ENCODE measurements at regions not wholly inside any gene's neighbourhood (a gene's known extent, or its start where the extent isn't known, plus 50 kb on each side); places are given as distances from the start of the nearest gene placed in this dataset.
A peak's percentile ranks its signal among the peaks of the same experiment; 100 is the strongest.

DNA sequence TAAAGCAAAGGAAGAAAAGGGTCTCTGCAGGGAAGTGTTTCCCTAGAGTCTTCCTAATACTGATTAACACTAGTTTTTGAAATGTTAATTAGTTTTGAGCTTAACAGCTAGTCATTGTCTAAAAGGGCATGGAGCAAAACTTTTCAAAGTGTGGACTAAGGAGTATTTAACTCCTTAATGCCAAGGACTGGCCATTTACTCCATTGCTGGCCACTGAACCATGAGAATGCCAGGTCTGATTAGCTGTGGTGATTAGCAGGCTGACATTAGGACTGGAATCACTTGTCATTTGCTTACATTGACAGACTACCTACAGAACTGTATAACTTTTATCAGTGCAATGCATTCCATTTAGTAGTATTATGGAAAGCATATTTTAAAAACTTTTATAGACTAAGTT is 987.0 kb downstream of the NR2F1-AS1 start:
- no peak for DNase-seq

DNA sequence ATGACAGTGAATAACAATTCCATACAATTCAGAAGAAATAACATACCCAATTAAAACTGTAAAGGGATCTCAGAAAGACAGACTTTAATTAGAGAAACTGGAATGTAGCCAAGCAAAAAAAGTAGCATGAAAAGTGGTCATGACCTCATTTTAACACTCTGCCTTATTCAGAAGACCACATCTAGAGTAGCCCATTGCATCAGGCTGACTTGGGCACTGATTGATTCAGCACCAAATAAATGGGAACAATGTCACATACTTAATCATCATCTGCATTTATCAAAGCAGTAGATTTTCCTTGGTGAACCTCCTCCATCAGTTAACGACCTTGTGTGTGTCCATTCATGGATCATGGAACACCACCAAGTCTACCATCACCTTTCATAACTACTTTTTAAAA is 992.1 kb downstream of the NR2F1-AS1 start:
- DNase-seq, result no peak

DNA sequence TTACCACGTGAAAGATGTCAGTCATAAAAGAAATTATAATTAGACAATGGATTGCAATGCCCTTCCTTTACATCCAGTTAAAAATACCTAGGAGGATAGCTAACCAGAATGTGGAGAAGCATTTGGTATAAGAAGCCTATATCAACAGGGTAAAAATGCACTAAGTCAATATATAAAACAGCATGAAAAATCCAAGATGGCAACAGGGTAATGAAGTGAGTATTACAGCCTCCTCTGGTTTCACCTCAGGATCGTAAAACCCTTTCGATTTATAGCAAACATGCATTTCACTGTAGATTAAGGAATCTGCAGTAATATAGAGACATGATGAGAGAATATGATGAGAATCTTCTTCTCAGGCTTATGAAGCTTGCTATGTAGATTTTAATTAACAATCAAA is 999.3 kb downstream of the NR2F1-AS1 start:
- DNase-seq, result no peak

DNA sequence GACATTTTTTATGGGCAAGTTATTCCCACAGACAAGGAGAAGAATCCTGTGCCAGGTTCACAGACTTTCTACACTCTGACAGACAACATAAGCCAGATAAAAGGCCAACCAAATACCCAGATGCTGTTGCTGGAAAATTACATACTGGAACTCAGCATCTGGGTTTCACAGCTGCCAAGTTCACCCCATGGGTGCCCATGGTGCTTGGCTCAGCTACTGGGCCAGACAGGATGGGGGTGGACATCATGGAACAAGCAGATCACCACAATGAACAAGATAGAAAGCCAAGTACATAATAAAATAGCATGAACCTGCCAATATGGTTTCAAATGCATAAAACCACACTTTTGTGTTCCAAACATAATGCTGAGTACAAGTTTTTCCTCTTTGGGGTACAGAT is 999.8 kb downstream of the NR2F1-AS1 start:
- DNase-seq, result no peak

DNA sequence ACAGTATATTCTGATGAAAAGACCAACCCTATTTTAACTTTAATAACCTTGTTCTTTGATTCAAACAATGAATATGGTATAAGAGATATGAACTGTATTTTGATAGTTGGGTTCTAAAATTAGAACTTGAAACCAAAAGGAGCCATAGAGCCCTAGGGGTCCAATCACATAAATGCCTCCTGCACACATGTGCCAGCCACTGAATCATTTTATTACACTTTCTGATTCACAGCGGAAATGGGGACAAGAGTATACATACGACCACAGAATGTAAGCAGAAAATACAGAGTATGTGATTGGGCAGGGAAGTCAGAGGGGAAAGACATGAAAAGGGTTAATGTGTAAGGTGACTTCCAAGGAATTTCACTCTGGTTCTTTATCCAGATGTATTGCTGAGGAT is 1000.2 kb downstream of the NR2F1-AS1 start:
- no peak for DNase-seq

DNA sequence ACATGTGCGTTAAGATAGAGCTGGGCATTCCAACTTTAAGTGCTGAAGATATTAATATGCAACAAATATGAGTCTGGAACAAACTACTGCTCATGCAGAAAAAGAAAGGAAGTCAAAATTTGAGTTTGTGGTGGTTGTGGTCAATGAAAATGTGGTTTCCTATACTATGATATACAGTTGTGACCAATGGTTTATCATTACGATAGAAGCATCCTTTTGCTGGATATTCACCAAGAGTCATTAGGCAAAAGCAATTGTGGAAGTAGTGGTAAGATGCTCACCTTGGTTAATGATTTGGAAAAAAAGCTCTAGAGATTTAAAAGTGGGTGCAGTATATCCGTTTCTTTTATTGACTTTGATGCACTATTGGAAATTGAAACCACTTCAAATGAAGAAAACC is 1007.0 kb downstream of the NR2F1-AS1 start:
- peak; percentile 14 for DNase-seq

DNA sequence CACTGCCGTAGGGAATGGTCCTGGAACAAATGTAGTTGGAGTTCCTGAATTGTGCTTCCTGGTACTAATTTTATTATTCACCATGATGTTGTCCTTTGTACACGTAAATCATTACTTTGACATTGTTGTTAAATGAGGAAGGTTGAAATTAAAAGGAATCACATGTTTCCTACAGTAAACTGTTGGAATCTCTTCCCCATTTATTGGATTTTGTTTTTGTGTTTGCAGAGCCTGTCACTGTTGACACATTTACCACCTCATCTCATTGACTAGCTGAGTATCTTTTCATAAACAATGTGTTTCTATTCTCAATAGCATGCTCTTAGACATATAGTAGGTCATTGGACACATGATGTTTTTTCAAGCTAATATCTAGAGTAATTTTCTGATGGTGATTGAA is 1012.5 kb downstream of the NR2F1-AS1 start:
- no peak for DNase-seq

DNA sequence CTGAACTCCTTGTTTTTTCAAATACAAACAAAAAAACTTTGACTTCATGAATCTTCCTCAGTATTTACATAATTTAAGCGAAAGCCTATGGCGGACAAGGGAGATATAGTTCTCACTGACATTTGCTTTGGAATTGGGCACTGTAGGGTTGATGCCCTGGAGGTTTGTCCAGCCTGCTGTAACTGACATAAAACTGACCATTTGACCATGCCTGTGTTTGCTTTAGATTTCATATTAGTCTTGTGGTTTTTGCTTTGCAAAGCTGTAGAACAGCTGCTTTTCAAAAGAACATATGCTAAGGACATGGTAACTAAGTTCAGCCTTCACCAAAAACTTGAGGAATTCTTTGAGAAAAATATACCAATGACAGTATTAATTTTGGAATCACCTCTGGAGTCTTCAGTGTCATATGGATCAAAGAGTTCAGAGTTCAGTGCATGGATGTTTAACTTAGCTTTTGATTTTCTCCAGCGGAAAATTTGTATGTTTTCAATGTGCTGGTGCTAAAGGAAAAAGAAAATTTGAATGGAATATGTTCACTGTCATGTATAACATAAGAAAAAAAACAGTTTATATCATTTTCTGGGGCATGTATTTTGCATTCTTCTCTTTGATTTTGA is 1013.1 kb downstream of the NR2F1-AS1 start:
- DNase-seq, result no peak

DNA sequence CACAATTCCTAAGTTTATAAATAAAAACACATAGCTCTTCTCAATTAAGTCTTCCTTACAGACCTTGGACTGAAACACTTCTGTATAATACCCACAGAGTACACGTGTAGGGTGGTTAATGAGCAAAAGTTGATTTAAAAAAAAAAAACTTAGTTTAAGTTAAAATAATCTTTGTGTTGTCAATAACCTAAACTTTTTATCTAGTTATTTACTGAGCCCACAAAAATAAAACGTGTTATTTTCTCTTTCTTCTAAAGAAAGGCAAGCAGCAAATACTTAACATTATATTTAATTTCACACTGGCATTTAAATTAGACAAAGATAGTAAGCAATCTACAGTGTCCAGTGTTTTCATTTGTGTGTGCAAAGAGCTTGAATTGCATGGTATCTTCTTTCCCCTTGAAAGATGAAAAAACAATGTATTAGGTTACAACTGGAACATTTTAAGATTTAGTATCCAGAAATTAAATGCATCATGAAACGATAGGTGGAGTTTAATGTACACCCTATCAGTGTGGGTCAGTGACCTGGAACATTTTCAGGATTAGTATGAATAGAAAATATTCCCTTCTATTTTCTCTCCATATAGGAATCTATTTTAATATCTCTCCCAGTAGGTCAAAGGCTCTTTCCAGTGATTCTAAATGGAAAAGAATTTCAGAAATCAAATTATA is 1014.8 kb downstream of the NR2F1-AS1 start:
- no peak for DNase-seq

DNA sequence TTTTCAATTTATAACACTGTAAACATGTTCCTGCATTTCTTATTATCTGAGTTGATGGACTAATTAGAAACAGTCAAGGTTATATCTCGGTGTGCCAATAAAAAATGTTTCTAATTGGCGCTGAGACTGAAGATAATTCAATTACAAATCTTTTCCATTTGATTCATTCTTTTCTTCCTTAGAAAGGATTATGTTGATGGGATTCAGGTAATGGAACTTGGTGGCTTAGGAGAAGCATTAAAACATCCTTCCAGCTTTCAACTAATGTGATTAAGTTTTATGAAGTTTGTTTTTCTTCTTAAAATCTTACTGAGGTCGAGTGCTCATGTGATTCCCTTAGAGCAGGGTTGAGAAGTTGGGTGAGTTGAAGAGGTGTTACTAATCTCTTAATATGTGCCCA is 1015.3 kb downstream of the NR2F1-AS1 start:
- no peak for DNase-seq

DNA sequence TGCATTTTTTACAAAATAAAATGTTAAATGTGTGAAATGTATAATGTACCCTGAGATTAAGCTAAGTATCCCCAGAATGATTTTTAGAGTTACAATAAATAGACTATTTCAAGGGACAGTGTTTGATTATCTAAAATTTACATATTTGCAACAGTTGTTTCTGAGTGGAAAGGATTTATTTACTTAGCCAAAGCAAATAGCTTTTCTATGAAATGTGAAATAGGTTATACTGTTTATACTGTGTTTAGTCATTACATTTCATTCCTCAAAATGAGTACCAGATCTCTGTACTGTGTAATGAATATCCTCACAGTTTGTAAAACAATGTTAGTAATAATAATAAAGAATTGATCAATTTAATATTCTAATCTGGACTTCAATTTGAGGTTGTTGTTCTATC is 1019.0 kb downstream of the NR2F1-AS1 start:
- DNase-seq, result no peak

DNA sequence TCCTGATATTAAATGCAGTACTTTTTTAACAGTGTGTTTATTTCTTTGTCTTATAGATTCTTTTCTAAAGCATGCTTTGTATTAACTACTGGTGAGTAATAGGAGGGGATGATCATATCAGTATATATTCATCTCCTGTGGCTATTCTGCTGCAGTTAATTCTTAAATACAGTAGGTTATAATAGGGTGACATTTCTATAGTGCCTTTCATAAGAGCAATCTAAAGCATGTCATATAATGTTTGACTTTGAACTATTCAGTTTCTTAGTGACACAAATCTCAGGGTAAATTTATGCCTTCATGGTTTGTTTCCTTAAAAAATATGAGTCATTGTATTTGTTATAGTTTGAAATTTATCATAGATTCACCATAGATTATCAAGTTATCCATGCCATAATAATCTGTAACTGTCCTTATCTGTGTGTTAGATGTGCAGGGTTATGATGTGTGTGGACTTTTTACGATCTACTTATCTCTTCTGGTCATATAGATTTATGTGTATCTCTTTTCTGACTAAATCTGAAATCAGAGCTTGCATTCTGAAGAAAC is 1019.5 kb downstream of the NR2F1-AS1 start:
- no peak for DNase-seq

DNA sequence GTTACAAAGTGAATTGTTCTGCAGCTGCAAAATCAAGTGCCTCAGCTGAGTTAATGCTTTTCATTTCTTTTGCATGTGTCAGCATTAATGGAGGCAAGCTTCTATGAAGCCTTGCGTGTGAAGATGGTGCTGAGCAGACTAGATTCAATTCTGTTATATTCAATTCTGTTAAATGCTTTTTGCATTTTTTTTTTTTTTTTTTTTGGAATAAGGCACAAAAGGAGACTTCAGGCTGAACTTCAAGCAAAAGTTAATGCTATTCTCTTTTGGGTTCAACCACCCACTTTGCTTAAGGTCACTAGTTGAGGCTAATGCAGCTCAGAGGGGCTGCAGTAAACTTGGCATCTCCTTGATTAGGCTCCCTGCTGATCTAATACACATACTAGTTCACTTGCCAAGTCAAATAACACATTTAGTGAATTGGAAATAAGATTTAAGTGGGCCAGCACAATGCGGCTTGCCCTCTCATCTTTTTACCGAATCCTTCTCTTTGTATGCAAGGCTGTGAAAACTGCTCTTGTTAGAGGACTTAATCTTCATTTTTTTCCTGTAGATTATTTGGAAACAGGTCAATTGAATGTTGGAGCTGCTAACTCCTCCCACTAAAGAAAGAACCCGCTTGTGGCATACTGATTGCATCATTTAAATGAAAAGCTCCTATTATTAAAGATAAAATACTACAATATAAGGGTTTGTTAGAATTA is 1020.2 kb downstream of the NR2F1-AS1 start:
- DNase-seq, result peak; percentile 82

DNA sequence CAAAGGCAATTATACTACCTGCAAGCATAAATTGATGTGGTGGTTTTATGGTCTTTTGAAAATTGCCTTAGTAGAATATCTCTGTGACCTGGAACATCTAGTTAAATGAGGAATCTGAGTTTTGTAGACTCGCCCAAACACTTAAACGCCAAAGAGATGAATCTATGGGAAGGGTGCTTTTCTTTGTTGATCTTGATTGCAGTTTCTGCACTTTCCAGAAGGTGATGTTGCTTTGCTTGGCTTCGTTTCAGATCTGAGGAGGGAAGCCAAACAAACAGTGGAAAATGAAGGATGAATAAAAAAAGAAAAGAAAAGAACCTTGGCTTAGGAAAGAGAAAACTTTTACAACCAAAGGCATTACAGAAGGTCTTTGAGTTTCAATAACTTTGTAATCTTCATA is 1021.2 kb downstream of the NR2F1-AS1 start:
- peak; percentile 49 for DNase-seq

DNA sequence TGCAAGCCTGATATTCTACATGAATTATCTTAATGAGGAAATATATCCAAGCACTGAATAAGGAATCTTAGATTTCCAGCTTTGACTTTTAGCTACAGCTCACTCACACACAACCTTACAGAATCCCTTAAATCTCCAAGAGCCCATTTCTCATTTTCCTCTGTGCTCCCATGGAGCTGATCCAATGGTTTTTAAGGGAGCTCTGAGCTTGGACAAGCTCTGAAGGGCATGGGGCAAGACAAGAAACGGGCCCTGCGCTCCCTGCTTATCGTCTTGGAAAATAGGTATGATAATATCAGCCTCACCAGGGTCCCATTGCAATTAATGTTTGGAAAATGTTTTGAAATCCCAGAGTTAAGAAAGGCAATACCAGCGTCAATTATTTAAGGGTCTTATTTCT is 1021.7 kb downstream of the NR2F1-AS1 start:
- no peak for DNase-seq

DNA sequence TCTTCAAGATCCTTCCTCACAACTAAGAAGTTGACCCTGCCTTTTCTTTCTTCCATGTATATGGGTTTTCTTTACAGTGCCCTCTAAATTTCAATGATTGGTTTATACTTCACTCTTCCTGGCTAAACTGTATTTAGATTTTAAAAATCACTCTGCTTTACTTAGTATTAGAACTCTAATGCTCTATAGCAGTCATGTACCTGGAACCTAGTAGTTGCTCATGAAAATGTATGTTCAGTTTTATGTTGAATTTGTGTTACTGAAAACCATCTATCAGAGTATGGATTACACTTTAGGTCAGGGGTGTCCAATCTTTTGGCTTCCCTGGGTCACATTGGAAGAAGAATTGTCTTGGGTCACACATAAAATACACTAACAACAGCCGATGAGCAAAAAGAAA is 1024.3 kb downstream of the NR2F1-AS1 start:
- no peak for DNase-seq

DNA sequence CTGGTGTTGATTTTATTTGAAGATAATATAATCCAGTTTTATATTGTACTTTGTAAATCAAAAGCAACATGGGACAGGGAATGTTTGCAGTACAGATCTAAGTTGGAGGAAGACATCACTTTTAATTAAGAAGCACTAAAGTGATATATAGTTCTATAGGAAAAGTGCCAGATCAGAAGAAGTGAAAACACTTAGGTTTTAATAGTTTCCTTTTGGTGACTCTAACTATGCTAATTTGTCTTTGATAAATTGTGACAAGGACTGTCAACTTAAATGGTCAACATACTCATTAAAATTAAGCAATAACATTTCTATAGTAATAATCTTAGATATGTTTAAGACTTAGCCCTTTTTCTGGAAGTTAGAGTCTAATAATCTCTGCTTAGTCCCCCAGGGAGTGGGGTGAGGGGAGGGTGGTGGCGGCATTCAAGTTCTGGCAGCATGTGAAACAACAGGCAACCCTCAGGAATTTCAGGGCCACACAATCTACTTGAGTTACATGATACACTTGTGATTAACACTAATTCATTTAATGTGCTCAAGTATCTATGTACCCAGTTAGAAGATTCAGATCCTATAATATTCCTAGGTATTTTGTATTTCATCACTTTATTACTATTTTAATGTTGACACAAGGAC is 1026.5 kb downstream of the NR2F1-AS1 start:
- DNase-seq, result no peak

DNA sequence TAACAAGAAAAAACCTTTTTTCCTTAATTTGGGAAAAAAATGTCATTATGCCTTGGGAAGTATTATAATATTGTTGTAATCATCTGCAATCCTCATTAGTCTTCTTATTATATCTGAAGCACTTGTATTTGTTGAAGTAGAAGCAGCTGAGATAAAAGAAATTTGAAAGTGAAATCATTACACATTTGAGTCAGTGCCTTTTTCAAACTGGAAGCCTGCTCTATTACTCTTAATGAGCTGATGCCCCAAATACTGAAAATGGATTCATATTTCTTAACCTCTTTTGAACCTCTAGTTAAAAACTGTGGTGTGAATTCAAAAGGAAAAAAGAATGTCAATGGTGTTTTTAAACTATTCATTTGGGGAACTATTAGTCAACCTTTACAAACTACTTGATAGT is 1027.7 kb downstream of the NR2F1-AS1 start:
- no peak for DNase-seq

DNA sequence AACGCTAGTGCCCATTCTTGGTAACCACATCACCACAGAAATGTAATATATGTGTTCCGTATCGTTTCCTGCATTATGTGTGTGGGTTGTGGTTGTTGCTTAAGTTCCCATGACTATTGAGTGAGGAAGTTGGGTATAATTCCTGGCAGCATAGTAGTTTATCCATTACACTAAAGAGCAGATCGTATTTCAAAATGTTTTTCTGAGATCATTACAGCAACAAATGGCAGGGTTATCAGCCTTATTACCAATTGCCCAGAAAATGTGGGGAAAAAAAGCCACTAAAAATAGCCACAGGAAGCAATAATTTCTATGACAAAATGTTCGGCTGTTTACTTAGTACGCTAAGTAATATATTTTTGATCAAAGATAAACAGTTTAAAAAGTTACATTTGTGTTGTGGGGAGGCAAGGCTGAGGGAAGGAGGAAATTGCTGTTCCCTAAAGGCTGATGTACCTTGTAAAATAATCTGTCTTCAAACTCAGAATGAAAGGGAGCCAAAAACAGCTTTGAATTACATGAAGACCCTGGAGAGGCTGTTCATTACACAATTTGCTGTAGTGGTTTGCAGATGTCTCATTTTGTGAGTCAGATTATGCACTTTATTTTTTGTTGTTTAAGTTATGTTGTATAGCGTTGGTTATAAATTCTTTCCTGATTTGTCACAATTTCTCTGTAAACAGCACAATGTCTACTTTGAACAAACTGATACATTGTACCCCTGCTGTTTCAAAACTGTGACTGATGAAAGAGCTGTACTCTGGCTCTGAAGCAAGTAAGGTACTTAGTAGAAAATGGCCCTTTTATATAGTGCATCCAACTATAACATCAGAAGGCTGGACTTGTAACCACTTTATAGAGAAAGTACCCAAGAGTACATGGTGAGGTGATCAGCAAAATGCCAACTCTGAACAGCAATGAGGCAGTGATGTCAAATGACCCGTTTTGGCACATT is 1028.5 kb downstream of the NR2F1-AS1 start:
- peak; percentile 99 for DNase-seq

DNA sequence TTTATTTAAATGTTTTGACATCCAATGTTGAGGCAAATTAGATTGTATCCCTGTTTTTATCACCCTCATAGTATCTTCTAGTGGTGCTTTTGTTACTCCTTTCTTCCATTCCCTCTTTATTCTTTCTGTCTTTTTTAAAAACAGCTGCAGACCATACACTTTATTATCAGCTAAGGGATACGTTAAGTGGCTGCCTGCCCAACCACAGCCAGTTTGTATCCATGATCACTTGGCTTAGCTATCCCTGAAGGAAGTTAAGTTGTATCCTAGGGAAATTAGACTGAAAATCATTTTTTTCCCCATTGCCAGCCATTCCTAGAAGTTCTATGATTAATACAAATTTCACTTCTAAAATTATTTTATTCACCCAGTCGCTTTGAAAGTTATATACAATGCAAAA is 1032.7 kb downstream of the NR2F1-AS1 start:
- peak; percentile 84 for DNase-seq

DNA sequence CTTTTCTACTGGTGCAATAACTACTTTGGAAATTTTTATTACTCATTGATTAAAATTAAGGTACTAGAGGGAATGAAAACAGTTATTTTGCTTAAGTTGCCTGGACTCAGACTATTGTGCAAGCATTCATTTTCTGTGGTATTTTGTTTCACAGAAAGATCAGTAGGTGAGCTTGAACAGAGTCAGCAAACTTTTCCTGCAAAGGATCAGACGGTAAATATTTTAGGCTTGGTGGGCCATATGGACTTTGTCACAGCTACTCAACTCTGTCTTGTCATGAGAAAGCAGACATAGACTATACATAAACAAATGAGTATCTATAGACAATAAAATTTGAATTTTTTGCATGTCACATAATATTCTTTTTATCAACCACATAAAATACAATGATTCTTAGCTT is 1036.4 kb downstream of the NR2F1-AS1 start:
- DNase-seq, result peak; percentile 26

DNA sequence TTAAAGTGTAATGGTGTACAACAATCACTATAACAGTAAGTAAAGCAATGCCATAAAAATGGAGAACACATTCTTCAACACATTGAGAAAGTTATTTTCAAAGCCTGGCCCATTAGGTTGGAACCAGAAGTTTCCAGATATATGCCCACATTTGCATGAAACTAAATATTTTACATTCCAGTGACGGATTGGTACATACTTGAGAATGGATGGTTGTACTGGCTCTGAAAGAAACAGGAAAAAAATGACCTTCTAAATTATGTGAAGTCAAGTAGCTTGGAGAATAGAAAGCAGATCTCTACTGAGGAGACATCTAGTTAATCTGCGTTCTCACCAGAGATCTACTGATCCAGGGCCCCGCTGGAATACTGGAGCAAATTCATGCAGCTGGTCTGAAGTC is 1037.0 kb downstream of the NR2F1-AS1 start:
- peak; percentile 48 for DNase-seq

All from fibroblast of upper back skin (primary cell).